ENCODE measurements at regions not wholly inside any gene's neighbourhood (a gene's known extent, or its start where the extent isn't known, plus 50 kb on each side); places are given as distances from the start of the nearest gene placed in this dataset.
"Not testable (repeated sequence)": the region's sequence is repeated elsewhere in the genome, so short reads cannot be mapped to it uniquely, and the experiment has no call there.

- not testable (repeated sequence) for H3K4me2 ChIP-seq (ENCODE audit: low read depth, low read length, poor library complexity, severe bottlenecking); H3K9me3 ChIP-seq (ENCODE audit: low read length); H3K9ac ChIP-seq (ENCODE audit: low read length); H3K79me2 ChIP-seq (ENCODE audit: low read length); H3K27ac ChIP-seq (ENCODE audit: low read length); H3K9me2 ChIP-seq (replicated peaks; ENCODE audit: insufficient read depth, low read length); H2AFZ ChIP-seq (ENCODE audit: low read length); H3K36me3 ChIP-seq (ENCODE audit: insufficient read depth, low read length); H3K27me3 ChIP-seq (ENCODE audit: low read length); DNase-seq; H4K20me1 ChIP-seq (ENCODE audit: insufficient read depth, low read depth, low read length); H3K4me1 ChIP-seq (ENCODE audit: low read length); H3K4me3 ChIP-seq (ENCODE audit: low read length)
These were observed 100.7 kb upstream of the KLHL1 start for GRCh38 chr13:70208968-70209367.

GRCh38 chr13:70206671-70207070 is 98.4 kb upstream of the KLHL1 start:
- no peak for DNase-seq
- no peaks in the 10 kb centered on the region for H3K27me3 ChIP-seq (ENCODE audit: low read length)
- H3K79me2 ChIP-seq (ENCODE audit: low read length), result no peaks in the 10 kb centered on the region
- H3K9me3 ChIP-seq (ENCODE audit: low read length), result peaks cover 5% of the 10 kb centered on the region; the same call in 1 of the 2 replicates
- no peaks in the 10 kb centered on the region for H3K9me2 ChIP-seq (replicated peaks; ENCODE audit: insufficient read depth, low read length)
- H3K36me3 ChIP-seq (ENCODE audit: insufficient read depth, low read length), result no peaks in the 10 kb centered on the region
- no peaks in the 10 kb centered on the region for H4K20me1 ChIP-seq (ENCODE audit: insufficient read depth, low read depth, low read length)
- H2AFZ ChIP-seq (ENCODE audit: low read length), result no peak overlapping the region
- no peak overlapping the region for H3K4me2 ChIP-seq (ENCODE audit: low read depth, low read length, poor library complexity, severe bottlenecking)
- no peaks in the 10 kb centered on the region for H3K4me1 ChIP-seq (ENCODE audit: low read length)
- H3K9ac ChIP-seq (ENCODE audit: low read length), result no peak overlapping the region
- no peak overlapping the region for H3K4me3 ChIP-seq (ENCODE audit: low read length)
- H3K27ac ChIP-seq (ENCODE audit: low read length), result no peak overlapping the region

- DNase-seq, result no peak
- Histone ChIP-seq H3K4me2 (ENCODE audit: low read depth, low read length, poor library complexity, severe bottlenecking) (no peak overlapping the region), H3K4me1 (ENCODE audit: low read length) (no peaks in the 10 kb centered on the region), H2AFZ (ENCODE audit: low read length) (no peak overlapping the region), H4K20me1 (ENCODE audit: insufficient read depth, low read depth, low read length) (no peaks in the 10 kb centered on the region), H3K79me2 (ENCODE audit: low read length) (no peaks in the 10 kb centered on the region), H3K9ac (ENCODE audit: low read length) (no peak overlapping the region), H3K9me2 (replicated peaks; ENCODE audit: insufficient read depth, low read length) (no peaks in the 10 kb centered on the region), H3K36me3 (ENCODE audit: insufficient read depth, low read length) (no peaks in the 10 kb centered on the region), H3K9me3 (ENCODE audit: low read length) (peaks cover 5% of the 10 kb centered on the region; the same call in 1 of the 2 replicates), H3K27me3 (ENCODE audit: low read length) (no peaks in the 10 kb centered on the region), H3K27ac (ENCODE audit: low read length) (no peak overlapping the region), H3K4me3 (ENCODE audit: low read length) (no peak overlapping the region)
These were observed 95.5 kb upstream of the KLHL1 start for GRCh38 chr13:70203661-70204229.

GRCh38 chr13:70191034-70191433 is 82.8 kb upstream of the KLHL1 start:
- Histone ChIP-seq H3K27ac (ENCODE audit: low read length) (no peak overlapping the region), H3K36me3 (ENCODE audit: insufficient read depth, low read length) (no peaks in the 10 kb centered on the region), H3K9me3 (ENCODE audit: low read length) (peaks cover 3% of the 10 kb centered on the region; the same call in 1 of the 2 replicates), H3K9me2 (replicated peaks; ENCODE audit: insufficient read depth, low read length) (no peaks in the 10 kb centered on the region), H3K79me2 (ENCODE audit: low read length) (no peaks in the 10 kb centered on the region), H4K20me1 (ENCODE audit: insufficient read depth, low read depth, low read length) (no peaks in the 10 kb centered on the region), H3K4me2 (ENCODE audit: low read depth, low read length, poor library complexity, severe bottlenecking) (no peak overlapping the region), H3K4me1 (ENCODE audit: low read length) (no peaks in the 10 kb centered on the region), H3K27me3 (ENCODE audit: low read length) (no peaks in the 10 kb centered on the region), H3K4me3 (ENCODE audit: low read length) (no peak overlapping the region), H2AFZ (ENCODE audit: low read length) (no peak overlapping the region), H3K9ac (ENCODE audit: low read length) (no peak overlapping the region)
- no peak for DNase-seq

- Histone ChIP-seq H3K9me2 (replicated peaks; ENCODE audit: insufficient read depth, low read length) (no peaks in the 10 kb centered on the region), H3K9me3 (ENCODE audit: low read length) (peaks cover 6% of the 10 kb centered on the region), H3K79me2 (ENCODE audit: low read length) (no peaks in the 10 kb centered on the region), H3K4me2 (ENCODE audit: low read depth, low read length, poor library complexity, severe bottlenecking) (no peak overlapping the region), H3K4me1 (ENCODE audit: low read length) (no peaks in the 10 kb centered on the region), H2AFZ (ENCODE audit: low read length) (no peak overlapping the region), H3K9ac (ENCODE audit: low read length) (no peak overlapping the region), H3K27ac (ENCODE audit: low read length) (no peak overlapping the region), H3K4me3 (ENCODE audit: low read length) (no peak overlapping the region), H4K20me1 (ENCODE audit: insufficient read depth, low read depth, low read length) (no peaks in the 10 kb centered on the region), H3K27me3 (ENCODE audit: low read length) (no peaks in the 10 kb centered on the region), H3K36me3 (ENCODE audit: insufficient read depth, low read length) (no peaks in the 10 kb centered on the region)
- DNase-seq, result no peak
These were observed 81.7 kb upstream of the KLHL1 start for GRCh38 chr13:70189981-70190380.

- Histone ChIP-seq H4K20me1 (ENCODE audit: insufficient read depth, low read depth, low read length) (no peaks in the 10 kb centered on the region), H2AFZ (ENCODE audit: low read length) (no peak overlapping the region), H3K9me2 (replicated peaks; ENCODE audit: insufficient read depth, low read length) (no peaks in the 10 kb centered on the region), H3K9me3 (ENCODE audit: low read length) (peaks cover 6% of the 10 kb centered on the region), H3K27me3 (ENCODE audit: low read length) (no peaks in the 10 kb centered on the region), H3K9ac (ENCODE audit: low read length) (no peak overlapping the region), H3K4me1 (ENCODE audit: low read length) (no peaks in the 10 kb centered on the region), H3K79me2 (ENCODE audit: low read length) (no peaks in the 10 kb centered on the region), H3K27ac (ENCODE audit: low read length) (no peak overlapping the region), H3K36me3 (ENCODE audit: insufficient read depth, low read length) (no peaks in the 10 kb centered on the region), H3K4me3 (ENCODE audit: low read length) (no peak overlapping the region), H3K4me2 (ENCODE audit: low read depth, low read length, poor library complexity, severe bottlenecking) (no peak overlapping the region)
- DNase-seq, result no peak
These were observed 80.3 kb upstream of the KLHL1 start for GRCh38 chr13:70188567-70188966.

GRCh38 chr13:70183041-70183440 is 74.8 kb upstream of the KLHL1 start:
- Histone ChIP-seq H3K9me3 (ENCODE audit: low read length) (peaks cover 6% of the 10 kb centered on the region), H2AFZ (ENCODE audit: low read length) (no peak overlapping the region), H3K9ac (ENCODE audit: low read length) (no peak overlapping the region), H3K27ac (ENCODE audit: low read length) (no peak overlapping the region), H3K79me2 (ENCODE audit: low read length) (no peaks in the 10 kb centered on the region), H3K4me2 (ENCODE audit: low read depth, low read length, poor library complexity, severe bottlenecking) (no peak overlapping the region), H3K9me2 (replicated peaks; ENCODE audit: insufficient read depth, low read length) (no peaks in the 10 kb centered on the region), H3K4me1 (ENCODE audit: low read length) (no peaks in the 10 kb centered on the region), H3K36me3 (ENCODE audit: insufficient read depth, low read length) (no peaks in the 10 kb centered on the region), H3K27me3 (ENCODE audit: low read length) (no peaks in the 10 kb centered on the region), H4K20me1 (ENCODE audit: insufficient read depth, low read depth, low read length) (no peaks in the 10 kb centered on the region), H3K4me3 (ENCODE audit: low read length) (no peak overlapping the region)
- no peak for DNase-seq

Data from Karpas-422 (cell line).